ENCODE measurements at regions not wholly inside any gene's neighbourhood (a gene's known extent, or its start where the extent isn't known, plus 50 kb on each side); places are given as distances from the start of the nearest gene placed in this dataset.

GRCh38 chr11:71067753-71068152 lies 184.6 kb downstream of the SHANK2 start:
- Histone ChIP-seq H3K27me3 (ENCODE audit: control insufficient read depth, insufficient read depth, low read length) (peaks cover 2% of the 10 kb centered on the region), H3K9me3 (ENCODE audit: control insufficient read depth, insufficient read depth, low read length) (no peaks in the 10 kb centered on the region), H3K27ac (ENCODE audit: low read length) (no peak overlapping the region), H3K36me3 (ENCODE audit: control insufficient read depth, insufficient read depth, low read length) (no peaks in the 10 kb centered on the region), H3K4me3 (ENCODE audit: low read length) (no peak overlapping the region), H3K4me1 (ENCODE audit: control insufficient read depth, insufficient read depth, low read length) (no peaks in the 10 kb centered on the region)
- 97% methylated on average over 6 of the region's 6 CpGs for WGBS (ENCODE audit: insufficient coverage)
- no peaks in the 10 kb centered on the region for H3K9me3 Mint-ChIP-seq
- peaks cover 0 to 9% of the 10 kb centered on the region in 2 donors for H3K4me1 Mint-ChIP-seq
- H3K27me3 Mint-ChIP-seq (ENCODE audit: low read depth in 2 of 2): peaks cover 9 to 23% of the 10 kb centered on the region in 2 donors
- ATAC-seq (no peak), DNase-seq (no peak)
- intact Hi-C loops (cut with micrococcal nuclease): no loop called here
- no peaks in the 10 kb centered on the region for H3K36me3 Mint-ChIP-seq
- no peak overlapping the region for H3K27ac Mint-ChIP-seq
- no peak for TF ChIP-seq CTCF (IDR thresholded peaks at IDR 0.05)
- no peak overlapping the region for H3K4me3 Mint-ChIP-seq

GRCh38 chr11:71066311-71066710 lies 186.1 kb downstream of the SHANK2 start:
- H3K27ac ChIP-seq (ENCODE audit: low read length): no peak overlapping the region
- no peaks in the 10 kb centered on the region for H3K9me3 ChIP-seq (ENCODE audit: control insufficient read depth, insufficient read depth, low read length)
- WGBS (ENCODE audit: insufficient coverage): 37% methylated on average over 6 of the region's 6 CpGs
- no peak for ATAC-seq
- Mint-ChIP-seq H3K36me3 (no peaks in the 10 kb centered on the region), H3K4me1 (peaks cover 0 to 9% of the 10 kb centered on the region in 2 donors), H3K27ac (no peak overlapping the region), H3K9me3 (no peaks in the 10 kb centered on the region), H3K4me3 (no peak overlapping the region), H3K27me3 (ENCODE audit: low read depth in 2 of 2) (peaks cover 9 to 28% of the 10 kb centered on the region in 2 donors)
- DNase-seq: no peak
- intact Hi-C loops (cut with micrococcal nuclease): no loop called here
- H3K4me3 ChIP-seq (ENCODE audit: low read length): no peak overlapping the region
- H3K36me3 ChIP-seq (ENCODE audit: control insufficient read depth, insufficient read depth, low read length): no peaks in the 10 kb centered on the region
- no peak for TF ChIP-seq CTCF (IDR thresholded peaks at IDR 0.05)
- no peaks in the 10 kb centered on the region for H3K4me1 ChIP-seq (ENCODE audit: control insufficient read depth, insufficient read depth, low read length)
- peaks cover 2% of the 10 kb centered on the region for H3K27me3 ChIP-seq (ENCODE audit: control insufficient read depth, insufficient read depth, low read length)

- no peaks in the 10 kb centered on the region for H3K36me3 ChIP-seq (ENCODE audit: control insufficient read depth, insufficient read depth, low read length)
- H3K27me3 ChIP-seq (ENCODE audit: control insufficient read depth, insufficient read depth, low read length): peaks cover 2% of the 10 kb centered on the region
- ATAC-seq (no peak), DNase-seq (no peak)
- H3K4me1 ChIP-seq (ENCODE audit: control insufficient read depth, insufficient read depth, low read length): no peaks in the 10 kb centered on the region
- no peak overlapping the region for H3K27ac ChIP-seq (ENCODE audit: low read length)
- intact Hi-C loops (cut with micrococcal nuclease): no loop called here
- no peaks in the 10 kb centered on the region for H3K9me3 Mint-ChIP-seq
- no peaks in the 10 kb centered on the region for H3K36me3 Mint-ChIP-seq
- WGBS (ENCODE audit: insufficient coverage): 28% methylated on average over 3 of the region's 4 CpGs
- H3K4me3 ChIP-seq (ENCODE audit: low read length): no peak overlapping the region
- no peak for TF ChIP-seq CTCF (IDR thresholded peaks at IDR 0.05)
- no peaks in the 10 kb centered on the region for H3K9me3 ChIP-seq (ENCODE audit: control insufficient read depth, insufficient read depth, low read length)
- H3K4me1 Mint-ChIP-seq: peaks cover 0 to 9% of the 10 kb centered on the region in 2 donors
- peaks cover 9 to 28% of the 10 kb centered on the region in 2 donors for H3K27me3 Mint-ChIP-seq (ENCODE audit: low read depth in 2 of 2)
- no peak overlapping the region for H3K4me3 Mint-ChIP-seq
- H3K27ac Mint-ChIP-seq: no peak overlapping the region
Measured at GRCh38 chr11:71065841-71066240, 186.5 kb downstream of the SHANK2 start.

GRCh38 chr11:71064702-71065515 lies 187.5 kb downstream of the SHANK2 start:
- Mint-ChIP-seq H3K27me3 (ENCODE audit: low read depth in 2 of 2) (peaks cover 9 to 28% of the 10 kb centered on the region in 2 donors), H3K4me3 (no peak overlapping the region), H3K36me3 (no peaks in the 10 kb centered on the region), H3K9me3 (no peaks in the 10 kb centered on the region), H3K4me1 (peaks cover 0 to 9% of the 10 kb centered on the region in 2 donors), H3K27ac (no peak overlapping the region)
- Histone ChIP-seq H3K9me3 (ENCODE audit: control insufficient read depth, insufficient read depth, low read length) (no peaks in the 10 kb centered on the region), H3K27ac (ENCODE audit: low read length) (no peak overlapping the region), H3K36me3 (ENCODE audit: control insufficient read depth, insufficient read depth, low read length) (no peaks in the 10 kb centered on the region), H3K4me1 (ENCODE audit: control insufficient read depth, insufficient read depth, low read length) (no peaks in the 10 kb centered on the region), H3K27me3 (ENCODE audit: control insufficient read depth, insufficient read depth, low read length) (peaks cover 2% of the 10 kb centered on the region), H3K4me3 (ENCODE audit: low read length) (no peak overlapping the region)
- intact Hi-C loops (cut with micrococcal nuclease): no loop called here
- TF ChIP-seq CTCF (IDR thresholded peaks at IDR 0.05): no peak
- WGBS (ENCODE audit: insufficient coverage): 59% methylated on average over 18 of the region's 18 CpGs
- DNase-seq: no peak
- ATAC-seq: no peak

Data from natural killer cell (primary cell).